A673 (cell line): ENCODE measurements at regions not wholly inside any gene's neighbourhood (a gene's known extent, or its start where the extent isn't known, plus 50 kb on each side); places are given as distances from the start of the nearest gene placed in this dataset.

ENCODE experiments used
- BruUV-seq: library from RNA; stranded (reverse); fragments of 400-500 nt; replicated peaks from 2 replicates; lab custom pipeline; 2021; lab: Mats Ljungman, UMichigan
- CTCF ChIA-PET: fragments of 300-600 bp; sonication (Branson Sonifier 250); formaldehyde crosslinking; loops from one replicate; lab custom pipeline; 2022; ENCODE audit warnings: antibody characterized with exemption; lab: Charles Lee
- POLR2A ChIA-PET: fragments of 300-600 bp; sonication (Branson Sonifier 250); formaldehyde crosslinking; loops from one replicate; lab custom pipeline; 2022; ENCODE audit warnings: antibody characterized with exemption; ENCODE audit not compliant: low non-redundant PET; lab: Charles Lee
- DNase-seq: peaks from one replicate; pipeline ENCODE4 v3.0.0-alpha.2; 2015; ENCODE audit warnings: low spot score
- H3K27ac ChIP-seq: fragments of 200-600 bp; sonication (generic); 2 replicates; pipeline ENCODE4 v1.5.1; 2016; ENCODE audit warnings: mixed run types, low read depth, mild to moderate bottlenecking, mixed read lengths, antibody characterized with exemption, low read length; ENCODE audit not compliant: poor library complexity, severe bottlenecking
- H3K27me3 ChIP-seq: fragments of 200-600 bp; sonication (generic); replicated peaks from 2 replicates; pipeline ENCODE4 v1.6.1; 2017; ENCODE audit warnings: mixed run types, low read depth, mild to moderate bottlenecking, mixed read lengths, antibody characterized with exemption, low read length; ENCODE audit not compliant: insufficient read depth, poor library complexity
- H3K36me3 ChIP-seq: fragments of 200-600 bp; sonication (generic); 2 replicates; pipeline ENCODE4 v1.6.1; 2016; ENCODE audit warnings: mixed run types, mild to moderate bottlenecking, mixed read lengths, antibody characterized with exemption, low read length; ENCODE audit not compliant: insufficient read depth, poor library complexity, severe bottlenecking
- H3K4me1 ChIP-seq: fragments of 200-600 bp; sonication (generic); 2 replicates; pipeline ENCODE4 v1.6.1; 2017; ENCODE audit warnings: mixed run types, mild to moderate bottlenecking, mixed read lengths, antibody characterized with exemption, low read length; ENCODE audit not compliant: insufficient read depth, poor library complexity, severe bottlenecking
- H3K4me3 ChIP-seq: fragments of 200-600 bp; sonication (generic); 2 replicates; pipeline ENCODE4 v1.5.1; 2016; ENCODE audit warnings: low read depth, mixed run types, mild to moderate bottlenecking, mixed read lengths, low read length; ENCODE audit not compliant: poor library complexity, severe bottlenecking
- H3K9me3 ChIP-seq: fragments of 200-600 bp; sonication (generic); 2 replicates; pipeline ENCODE4 v1.6.1; 2016; ENCODE audit warnings: mixed run types, low read depth, mild to moderate bottlenecking, mixed read lengths, antibody characterized with exemption, low read length; ENCODE audit not compliant: poor library complexity, severe bottlenecking
- EZH2 ChIP-seq: fragments of 200-600 bp; sonication (generic); IDR thresholded peaks from 2 replicates; pipeline ENCODE4 v1.6.1; 2017; ENCODE audit warnings: borderline replicate concordance, low read depth, mild to moderate bottlenecking, mixed read lengths, antibody characterized with exemption, low read length; ENCODE audit not compliant: poor library complexity, severe bottlenecking
- intact Hi-C: fragments of 100-400 bp; cut with micrococcal nuclease; formaldehyde crosslinking; loops from one replicate; pipeline ENCODE4 v1.10.0; 2022; ENCODE audit not compliant: unreplicated experiment
- TF ChIP-seq, protein P1 (sequence below): fragments of 300-800, 200-600 bp; sonication (generic); conservative IDR thresholded peaks from 2 replicates; pipeline ENCODE4 v1.5.1; 2017; ENCODE audit warnings: low read depth, mild to moderate bottlenecking, antibody characterized with exemption, low read length, moderate library complexity, mixed read lengths

DNA sequence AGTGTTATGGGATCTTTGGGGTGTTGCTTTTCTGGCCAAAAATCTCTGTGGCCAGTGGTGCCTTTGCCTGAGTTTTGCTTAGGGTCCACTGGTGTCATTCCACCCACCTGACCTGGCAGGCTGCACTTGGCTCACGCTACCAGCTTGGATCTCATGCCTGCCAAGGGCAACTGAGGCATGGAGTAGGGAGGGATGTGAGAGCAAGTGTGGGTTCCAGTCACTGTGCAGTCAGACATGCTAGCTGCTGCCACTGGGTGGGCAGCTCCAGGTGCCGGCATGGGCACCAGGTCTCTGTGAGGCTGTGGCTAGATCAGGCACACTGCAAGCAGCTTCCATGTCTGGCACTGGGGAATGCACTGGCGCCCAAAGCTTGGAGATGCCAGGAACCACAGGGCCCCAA is 424.1 kb downstream of the PRR32 start:
- Histone ChIP-seq H3K27me3 (no peaks in the 10 kb centered on the region), H3K27ac (no peak overlapping the region), H3K4me3 (no peak overlapping the region), H3K9me3 (peaks cover 5% of the 10 kb centered on the region), H3K4me1 (no peaks in the 10 kb centered on the region), H3K36me3 (no peaks in the 10 kb centered on the region)
- TF ChIP-seq, protein P1, sequence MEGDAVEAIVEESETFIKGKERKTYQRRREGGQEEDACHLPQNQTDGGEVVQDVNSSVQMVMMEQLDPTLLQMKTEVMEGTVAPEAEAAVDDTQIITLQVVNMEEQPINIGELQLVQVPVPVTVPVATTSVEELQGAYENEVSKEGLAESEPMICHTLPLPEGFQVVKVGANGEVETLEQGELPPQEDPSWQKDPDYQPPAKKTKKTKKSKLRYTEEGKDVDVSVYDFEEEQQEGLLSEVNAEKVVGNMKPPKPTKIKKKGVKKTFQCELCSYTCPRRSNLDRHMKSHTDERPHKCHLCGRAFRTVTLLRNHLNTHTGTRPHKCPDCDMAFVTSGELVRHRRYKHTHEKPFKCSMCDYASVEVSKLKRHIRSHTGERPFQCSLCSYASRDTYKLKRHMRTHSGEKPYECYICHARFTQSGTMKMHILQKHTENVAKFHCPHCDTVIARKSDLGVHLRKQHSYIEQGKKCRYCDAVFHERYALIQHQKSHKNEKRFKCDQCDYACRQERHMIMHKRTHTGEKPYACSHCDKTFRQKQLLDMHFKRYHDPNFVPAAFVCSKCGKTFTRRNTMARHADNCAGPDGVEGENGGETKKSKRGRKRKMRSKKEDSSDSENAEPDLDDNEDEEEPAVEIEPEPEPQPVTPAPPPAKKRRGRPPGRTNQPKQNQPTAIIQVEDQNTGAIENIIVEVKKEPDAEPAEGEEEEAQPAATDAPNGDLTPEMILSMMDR = no peak
- TF ChIP-seq EZH2 = no peak
- ChIA-PET CTCF (no interaction called here), POLR2A (no interaction called here)
- intact Hi-C loops = no loop called here
- no peak for DNase-seq
- BruUV-seq = no TSS peak

DNA sequence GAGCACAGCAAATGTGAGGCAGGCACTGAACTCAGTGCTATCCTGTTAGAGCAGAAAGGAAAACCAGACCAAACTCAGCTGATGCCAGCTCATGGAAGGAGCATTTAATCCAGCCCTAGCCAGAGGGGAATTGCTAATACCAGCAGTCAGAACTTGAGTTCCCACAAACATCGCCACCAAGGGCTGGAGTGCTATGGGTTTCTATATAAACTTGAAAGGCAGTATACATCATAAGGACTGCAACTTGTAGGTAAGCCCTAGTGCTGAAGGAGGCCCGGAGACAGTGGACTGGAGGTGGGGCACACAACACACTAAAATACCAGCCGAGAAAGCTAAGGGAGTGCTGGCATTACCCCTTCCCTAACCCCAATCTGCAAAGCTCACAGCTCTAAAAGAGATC is 440.2 kb downstream of the PRR32 start:
- Histone ChIP-seq H3K4me1 (no peaks in the 10 kb centered on the region), H3K4me3 (no peak overlapping the region), H3K27ac (no peak overlapping the region), H3K36me3 (no peaks in the 10 kb centered on the region), H3K9me3 (no peaks in the 10 kb centered on the region), H3K27me3 (no peaks in the 10 kb centered on the region)
- no peak for DNase-seq
- BruUV-seq = no TSS peak
- intact Hi-C loops = no loop called here
- TF ChIP-seq, protein P1 = no peak
- TF ChIP-seq EZH2 = no peak
- CTCF ChIA-PET = no interaction called here
- POLR2A ChIA-PET = no interaction called here

DNA sequence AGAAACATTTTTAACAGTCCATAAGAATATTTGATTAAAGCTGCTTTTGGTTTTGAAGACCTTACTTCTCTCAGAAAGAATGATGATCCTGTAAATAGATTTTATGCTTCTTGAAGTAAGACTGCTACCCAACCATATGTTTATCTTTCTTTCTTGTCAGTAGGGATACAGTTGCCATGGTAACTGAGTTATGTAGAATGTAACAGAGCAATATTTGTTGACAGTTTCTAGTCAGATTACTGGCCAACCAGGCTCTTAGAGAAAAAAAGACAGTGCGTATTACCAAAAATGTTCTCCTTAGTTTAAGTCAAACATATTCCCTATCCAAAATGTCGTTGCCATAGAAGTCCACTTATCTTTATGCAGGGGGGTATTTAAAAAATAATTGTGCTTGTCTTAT is 456.8 kb downstream of the PRR32 start:
- no peak for DNase-seq
- Histone ChIP-seq H3K9me3 (no peaks in the 10 kb centered on the region), H3K36me3 (no peaks in the 10 kb centered on the region), H3K4me3 (no peak overlapping the region), H3K27me3 (no peaks in the 10 kb centered on the region), H3K27ac (no peak overlapping the region), H3K4me1 (no peaks in the 10 kb centered on the region)
- CTCF ChIA-PET = no interaction called here
- POLR2A ChIA-PET = no interaction called here
- TF ChIP-seq EZH2 = no peak
- TF ChIP-seq, protein P1 = no peak
- intact Hi-C loops = no loop called here
- BruUV-seq = no TSS peak

DNA sequence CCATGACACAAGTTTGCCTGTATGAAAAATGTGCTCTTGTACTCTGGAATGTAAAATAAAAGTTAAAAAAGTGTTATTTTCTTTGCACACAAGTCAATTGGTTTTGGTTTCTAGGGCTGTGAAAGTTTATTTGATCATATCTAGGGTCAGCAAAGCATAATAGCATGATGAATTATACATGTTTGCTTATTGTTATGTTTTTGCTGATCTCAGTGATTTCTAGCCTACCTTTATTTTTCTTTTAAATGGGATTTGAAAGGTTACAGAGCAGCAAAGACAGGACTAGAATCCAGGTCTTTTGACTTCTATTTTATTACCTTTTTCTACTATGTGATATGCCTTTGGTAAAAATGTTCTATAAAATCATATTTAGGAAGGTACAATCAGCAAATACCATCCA is 481.0 kb downstream of the PRR32 start:
- TF ChIP-seq EZH2 = no peak
- intact Hi-C loops = no loop called here
- H3K36me3 ChIP-seq = no peaks in the 10 kb centered on the region
- no peak overlapping the region for H3K27ac ChIP-seq
- no peak overlapping the region for H3K4me3 ChIP-seq
- ChIA-PET CTCF (no interaction called here), POLR2A (no interaction called here)
- no peaks in the 10 kb centered on the region for H3K4me1 ChIP-seq
- DNase-seq = no peak
- H3K9me3 ChIP-seq = no peaks in the 10 kb centered on the region
- no TSS peak for BruUV-seq
- no peaks in the 10 kb centered on the region for H3K27me3 ChIP-seq
